GM06990 (cell line): ENCODE measurements at regions not wholly inside any gene's neighbourhood (a gene's known extent, or its start where the extent isn't known, plus 50 kb on each side); places are given as distances from the start of the nearest gene placed in this dataset.

Source experiments
- DNase-seq: peaks from one replicate; pipeline ENCODE4 v3.0.0-alpha.2; 2011; ENCODE audit not compliant: insufficient read length; ENCODE audit errors: extremely low read depth
- H3K27me3 ChIP-seq: replicated peaks from 2 replicates; pipeline ENCODE4 v1.6.0; 2011; ENCODE audit warnings: low read length; ENCODE audit not compliant: control insufficient read depth, insufficient read depth
- H3K36me3 ChIP-seq: 2 replicates; pipeline ENCODE4 v1.5.1; 2011; ENCODE audit warnings: low read length; ENCODE audit not compliant: control insufficient read depth, insufficient read depth
- H3K4me3 ChIP-seq: replicated peaks from 2 replicates; pipeline ENCODE4 v1.5.1; 2011; ENCODE audit warnings: low read depth, mild to moderate bottlenecking, control low read depth, low read length
- TF ChIP-seq, protein P1 (sequence below): IDR thresholded peaks from 2 replicates; pipeline ENCODE4 v1.5.1; 2011; ENCODE audit warnings: low read length, control low read depth, mild to moderate bottlenecking, inconsistent platforms; ENCODE audit not compliant: insufficient read depth, poor library complexity, severe bottlenecking

DNA sequence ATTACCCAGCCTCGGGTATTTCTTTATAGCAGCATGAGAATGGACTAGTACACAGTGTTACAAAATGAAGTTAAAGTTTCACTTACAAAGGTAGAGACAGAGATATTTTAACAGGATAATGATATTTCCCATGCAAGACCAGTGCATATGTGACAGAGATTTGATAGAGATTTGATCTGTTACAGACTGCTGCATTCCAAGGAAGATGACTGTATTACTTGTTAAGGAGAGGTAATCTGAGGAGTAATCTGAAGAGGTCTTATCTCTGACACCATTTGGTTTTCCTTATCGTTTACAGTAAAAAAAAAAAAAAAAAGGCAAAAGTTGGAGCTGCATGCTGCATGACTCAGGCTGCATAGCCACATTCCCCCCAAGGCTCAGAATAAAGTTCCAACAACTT, 289.6 kb downstream of the POM121L12 start:
- DNase-seq, result no peak
- Histone ChIP-seq H3K27me3 (no peaks in the 10 kb centered on the region), H3K36me3 (no peaks in the 10 kb centered on the region), H3K4me3 (no peak overlapping the region)
- TF ChIP-seq, protein P1, sequence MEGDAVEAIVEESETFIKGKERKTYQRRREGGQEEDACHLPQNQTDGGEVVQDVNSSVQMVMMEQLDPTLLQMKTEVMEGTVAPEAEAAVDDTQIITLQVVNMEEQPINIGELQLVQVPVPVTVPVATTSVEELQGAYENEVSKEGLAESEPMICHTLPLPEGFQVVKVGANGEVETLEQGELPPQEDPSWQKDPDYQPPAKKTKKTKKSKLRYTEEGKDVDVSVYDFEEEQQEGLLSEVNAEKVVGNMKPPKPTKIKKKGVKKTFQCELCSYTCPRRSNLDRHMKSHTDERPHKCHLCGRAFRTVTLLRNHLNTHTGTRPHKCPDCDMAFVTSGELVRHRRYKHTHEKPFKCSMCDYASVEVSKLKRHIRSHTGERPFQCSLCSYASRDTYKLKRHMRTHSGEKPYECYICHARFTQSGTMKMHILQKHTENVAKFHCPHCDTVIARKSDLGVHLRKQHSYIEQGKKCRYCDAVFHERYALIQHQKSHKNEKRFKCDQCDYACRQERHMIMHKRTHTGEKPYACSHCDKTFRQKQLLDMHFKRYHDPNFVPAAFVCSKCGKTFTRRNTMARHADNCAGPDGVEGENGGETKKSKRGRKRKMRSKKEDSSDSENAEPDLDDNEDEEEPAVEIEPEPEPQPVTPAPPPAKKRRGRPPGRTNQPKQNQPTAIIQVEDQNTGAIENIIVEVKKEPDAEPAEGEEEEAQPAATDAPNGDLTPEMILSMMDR, result no peak

DNA sequence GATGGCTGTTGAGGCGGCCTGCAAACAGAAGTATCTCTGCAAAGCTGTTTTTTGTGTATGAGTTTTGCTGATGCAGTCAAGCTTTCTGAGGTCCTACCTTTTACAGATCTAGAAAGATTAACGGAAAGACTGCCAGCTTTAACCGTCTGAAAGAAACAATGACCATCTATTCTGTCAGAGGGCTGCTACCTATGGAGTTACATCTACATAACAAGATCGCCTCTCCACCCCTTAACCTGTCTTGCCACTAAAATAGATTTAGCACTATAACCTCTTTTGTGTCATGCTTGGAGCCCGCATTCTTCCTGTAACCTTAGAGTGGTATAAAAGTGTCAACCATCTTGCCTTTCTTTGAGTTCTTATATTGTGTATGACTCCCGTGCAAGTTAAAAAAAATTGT, 291.2 kb downstream of the POM121L12 start:
- DNase-seq, result no peak
- TF ChIP-seq, protein P1, result no peak
- no peak overlapping the region for H3K4me3 ChIP-seq
- H3K36me3 ChIP-seq, result no peaks in the 10 kb centered on the region
- no peaks in the 10 kb centered on the region for H3K27me3 ChIP-seq

DNA sequence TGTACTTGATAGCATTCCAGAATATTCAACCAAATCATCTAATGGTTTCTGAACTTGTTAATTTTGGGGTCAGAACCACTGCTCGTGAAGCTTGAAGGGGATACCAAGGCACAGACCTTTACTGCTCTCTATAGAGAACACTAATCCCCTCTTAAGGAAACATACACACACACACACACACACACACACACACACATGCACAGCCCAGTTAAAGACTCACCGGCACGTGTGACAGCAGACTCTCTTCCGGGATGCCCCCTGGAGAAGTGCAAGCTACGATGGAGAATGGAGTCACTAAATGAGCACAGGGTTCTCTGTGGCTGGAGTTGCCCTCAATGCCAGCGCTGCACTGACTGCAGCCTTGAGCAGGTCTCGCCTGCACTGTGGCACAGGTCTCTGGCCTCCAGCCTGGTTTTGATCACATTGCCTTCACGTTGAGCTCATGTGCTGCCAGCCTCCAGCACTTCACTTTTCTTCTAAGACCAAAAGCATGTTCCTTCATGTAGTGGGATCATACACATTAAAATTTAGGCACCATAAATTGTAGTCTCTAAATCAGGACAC, 300.8 kb downstream of the POM121L12 start:
- no peaks in the 10 kb centered on the region for H3K36me3 ChIP-seq
- TF ChIP-seq, protein P1, result no peak
- no peaks in the 10 kb centered on the region for H3K27me3 ChIP-seq
- no peak overlapping the region for H3K4me3 ChIP-seq
- DNase-seq, result no peak

DNA sequence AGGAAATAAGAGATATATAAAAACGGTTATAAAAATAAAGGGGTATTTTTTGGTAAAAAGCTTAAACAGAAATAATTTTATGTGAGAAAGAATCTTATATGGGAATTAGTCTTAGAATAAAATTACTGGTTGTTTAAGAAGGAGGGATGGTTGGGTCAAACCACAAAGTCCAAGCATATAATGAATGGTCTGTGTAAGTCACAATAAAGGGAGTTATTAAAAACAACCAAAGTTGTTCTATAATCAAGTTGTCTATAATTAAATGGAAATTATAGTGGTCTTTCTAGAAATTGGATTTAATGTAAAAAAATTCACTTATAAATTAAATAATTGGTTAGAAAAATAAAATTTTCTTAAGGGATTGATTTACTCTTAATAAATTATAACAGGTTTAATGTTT, 304.8 kb downstream of the POM121L12 start:
- no peaks in the 10 kb centered on the region for H3K27me3 ChIP-seq
- DNase-seq, result no peak
- H3K4me3 ChIP-seq, result no peak overlapping the region
- H3K36me3 ChIP-seq, result no peaks in the 10 kb centered on the region
- TF ChIP-seq, protein P1, result no peak

DNA sequence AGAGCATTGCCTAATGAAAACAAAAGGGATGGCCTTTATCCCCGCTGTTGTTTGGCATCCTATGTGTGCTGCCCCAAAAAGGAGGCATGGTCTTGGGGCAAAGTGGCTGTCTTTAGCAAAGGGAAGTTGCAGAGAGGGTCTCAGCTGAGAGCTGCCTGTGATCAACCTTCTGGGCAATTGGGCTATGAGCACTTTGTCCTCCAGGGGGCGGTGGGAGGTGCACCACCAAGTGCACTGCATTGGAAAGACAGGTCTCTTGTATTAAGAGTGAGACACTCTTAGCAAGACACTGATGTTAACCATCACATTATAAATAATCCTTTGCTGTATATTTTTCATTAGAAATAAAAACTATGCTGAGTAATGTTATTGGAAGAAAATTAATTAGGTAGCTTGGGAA, 314.8 kb downstream of the POM121L12 start:
- Histone ChIP-seq H3K4me3 (no peak overlapping the region), H3K27me3 (no peaks in the 10 kb centered on the region), H3K36me3 (no peaks in the 10 kb centered on the region)
- TF ChIP-seq, protein P1, result peak; percentile 24
- no peak for DNase-seq

DNA sequence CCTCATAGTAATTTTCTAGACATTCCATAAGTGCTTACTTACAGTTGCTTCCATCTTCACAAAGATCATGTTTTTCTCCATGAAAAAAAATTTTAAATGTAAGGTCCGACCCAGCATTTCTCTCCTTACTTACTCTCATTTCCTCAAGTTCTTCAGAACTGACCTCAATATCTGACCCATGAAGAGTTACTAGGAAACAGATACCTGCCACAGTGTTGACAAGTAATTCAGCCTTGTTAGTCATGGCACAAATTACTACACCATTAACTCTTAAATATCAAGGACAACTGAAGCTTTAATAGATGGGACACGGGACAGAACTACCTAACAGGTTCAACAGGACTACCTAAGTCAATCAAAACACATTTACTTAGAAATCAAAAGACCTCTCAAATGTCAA, 316.2 kb downstream of the POM121L12 start:
- TF ChIP-seq, protein P1, result no peak
- no peak overlapping the region for H3K4me3 ChIP-seq
- no peak for DNase-seq
- H3K36me3 ChIP-seq, result no peaks in the 10 kb centered on the region
- no peaks in the 10 kb centered on the region for H3K27me3 ChIP-seq
